Endometrium (tissue), 2 donors: ENCODE measurements at regions not wholly inside any gene's neighbourhood (a gene's known extent, or its start where the extent isn't known, plus 50 kb on each side); places are given as distances from the start of the nearest gene placed in this dataset.
"Not testable (repeated sequence)": the region's sequence is repeated elsewhere in the genome, so short reads cannot be mapped to it uniquely, and the experiment has no call there.

Experiments used
- FAIRE-seq: peaks from 2 replicates; lab custom pipeline; 2012; peaks lifted over from hg19 to GRCh38; lab: Jason Lieb, UNC
- donor health status: control.
- donor health status: control.

- no peak for FAIRE-seq
Measured at GRCh38 chr10:63077800-63078199, 55.3 kb upstream of the NRBF2 start.

GRCh38 chr10:63072951-63073350 is 60.2 kb upstream of the NRBF2 start:
- no peak for FAIRE-seq

GRCh38 chr10:63071145-63071544 is 62.0 kb upstream of the NRBF2 start:
- no peak for FAIRE-seq

GRCh38 chr10:63069318-63069717 is 63.8 kb upstream of the NRBF2 start:
- FAIRE-seq = no peak

GRCh38 chr10:63068246-63068645 is 64.9 kb upstream of the NRBF2 start:
- no peak for FAIRE-seq

GRCh38 chr10:63066606-63067005 is 66.5 kb upstream of the NRBF2 start:
- no peak for FAIRE-seq

- FAIRE-seq = no peak
Measured at GRCh38 chr10:63064706-63065105, 68.4 kb upstream of the NRBF2 start.

- no peak for FAIRE-seq
Measured at GRCh38 chr10:63058236-63058635, 74.9 kb upstream of the NRBF2 start.

- FAIRE-seq = no peak
Measured at GRCh38 chr10:63057509-63057908, 75.6 kb upstream of the NRBF2 start.

- FAIRE-seq = no peak
Measured at GRCh38 chr10:63055705-63056104, 77.4 kb upstream of the NRBF2 start.

- no peak for FAIRE-seq
Measured at GRCh38 chr10:63054889-63055611, 78.1 kb upstream of the NRBF2 start.

GRCh38 chr10:63052083-63052482 is 81.0 kb upstream of the NRBF2 start:
- no peak for FAIRE-seq

- FAIRE-seq = no peak
Measured at GRCh38 chr10:63042256-63042655, 90.9 kb upstream of the NRBF2 start.

- FAIRE-seq = not testable (repeated sequence)
Measured at GRCh38 chr10:63033616-63034185, 99.4 kb upstream of the NRBF2 start.

GRCh38 chr10:63030536-63030935 is 102.6 kb upstream of the NRBF2 start:
- FAIRE-seq = no peak

- FAIRE-seq = no peak
Measured at GRCh38 chr10:63027531-63027930, 105.6 kb upstream of the NRBF2 start.

GRCh38 chr10:63021225-63021624 is 111.9 kb upstream of the NRBF2 start:
- no peak for FAIRE-seq

GRCh38 chr10:63013755-63014154 is 119.4 kb upstream of the NRBF2 start:
- no peak for FAIRE-seq

GRCh38 chr10:63012623-63013022 is 120.5 kb upstream of the NRBF2 start:
- FAIRE-seq = no peak

GRCh38 chr10:63010203-63010602 is 122.9 kb upstream of the NRBF2 start:
- FAIRE-seq = no peak

GRCh38 chr10:63008491-63008890 is 124.6 kb upstream of the NRBF2 start:
- no peak for FAIRE-seq

- no peak for FAIRE-seq
Measured at GRCh38 chr10:63007112-63007511, 126.0 kb upstream of the NRBF2 start.

- no peak for FAIRE-seq
Measured at GRCh38 chr10:63005246-63005645, 127.9 kb upstream of the NRBF2 start.

GRCh38 chr10:63003816-63004453 is 129.2 kb upstream of the NRBF2 start:
- no peak for FAIRE-seq
